Smooth muscle cell (in vitro differentiated cells): ENCODE measurements at regions not wholly inside any gene's neighbourhood (a gene's known extent, or its start where the extent isn't known, plus 50 kb on each side); places are given as distances from the start of the nearest gene placed in this dataset.
A peak's percentile ranks its signal among the peaks of the same experiment; 100 is the strongest.

ENCODE experiments used
- DNase-seq: peaks from one replicate; lab custom pipeline; 2025; ENCODE audit not compliant: unreplicated experiment; lab: John Stamatoyannopoulos, UW
- H2AFZ ChIP-seq: fragments of 200-600 bp; sonication (generic); 2 replicates; pipeline ENCODE4 v1.6.0; 2016; ENCODE audit warnings: antibody characterized with exemption, low read depth, mild to moderate bottlenecking
- H3F3A ChIP-seq: fragments of 200-600 bp; sonication (generic); 2 replicates; pipeline ENCODE4 v1.6.0; 2017; ENCODE audit warnings: antibody characterized with exemption, low read depth
- H3K27ac ChIP-seq: fragments of 200-600 bp; sonication (generic); 2 replicates; pipeline ENCODE4 v1.5.1; 2016; ENCODE audit warnings: low read depth, mild to moderate bottlenecking
- H3K27me3 ChIP-seq: fragments of 200-600 bp; sonication (generic); 2 replicates; pipeline ENCODE4 v1.6.1; 2016; ENCODE audit warnings: low read depth, mild to moderate bottlenecking
- H3K36me3 ChIP-seq: fragments of 200-600 bp; sonication (generic); 2 replicates; pipeline ENCODE4 v1.5.1; 2016; ENCODE audit warnings: low read depth
- H3K4me1 ChIP-seq: fragments of 200-600 bp; sonication (generic); 2 replicates; pipeline ENCODE4 v1.5.1; 2016; ENCODE audit warnings: low read depth
- H3K4me2 ChIP-seq: fragments of 200-600 bp; sonication (generic); 2 replicates; pipeline ENCODE4 v1.6.0; 2016; ENCODE audit warnings: mild to moderate bottlenecking
- H3K4me3 ChIP-seq: fragments of 200-600 bp; sonication (generic); 2 replicates; pipeline ENCODE4 v1.5.1; 2016; ENCODE audit warnings: mild to moderate bottlenecking
- H3K79me2 ChIP-seq: fragments of 200-600 bp; sonication (generic); 2 replicates; pipeline ENCODE4 v1.6.0; 2016; ENCODE audit warnings: low read depth, mild to moderate bottlenecking
- H3K9ac ChIP-seq: fragments of 200-600 bp; sonication (generic); 2 replicates; pipeline ENCODE4 v1.6.0; 2016; ENCODE audit warnings: low read depth
- H3K9me3 ChIP-seq: fragments of 200-600 bp; sonication (generic); replicated peaks from 2 replicates; pipeline ENCODE4 v1.5.1; 2016; ENCODE audit warnings: low read depth
- H4K20me1 ChIP-seq: fragments of 200-600 bp; sonication (generic); 2 replicates; pipeline ENCODE4 v1.6.0; 2016; ENCODE audit warnings: low read depth
- CTCF ChIP-seq: fragments of 200-600 bp; sonication (generic); IDR thresholded peaks from 2 replicates; pipeline ENCODE4 v1.5.1; 2017; ENCODE audit warnings: borderline replicate concordance, mild to moderate bottlenecking, antibody characterized with exemption; ENCODE audit not compliant: insufficient read depth, poor library complexity, severe bottlenecking
- WGBS: methylation state at CpG from one replicate; pipeline ENCODE4 v1.1.7; 2016; ENCODE audit warnings: low lambda C conversion rate; 5-methylcytosine and 5-hydroxymethylcytosine counted together

DNA sequence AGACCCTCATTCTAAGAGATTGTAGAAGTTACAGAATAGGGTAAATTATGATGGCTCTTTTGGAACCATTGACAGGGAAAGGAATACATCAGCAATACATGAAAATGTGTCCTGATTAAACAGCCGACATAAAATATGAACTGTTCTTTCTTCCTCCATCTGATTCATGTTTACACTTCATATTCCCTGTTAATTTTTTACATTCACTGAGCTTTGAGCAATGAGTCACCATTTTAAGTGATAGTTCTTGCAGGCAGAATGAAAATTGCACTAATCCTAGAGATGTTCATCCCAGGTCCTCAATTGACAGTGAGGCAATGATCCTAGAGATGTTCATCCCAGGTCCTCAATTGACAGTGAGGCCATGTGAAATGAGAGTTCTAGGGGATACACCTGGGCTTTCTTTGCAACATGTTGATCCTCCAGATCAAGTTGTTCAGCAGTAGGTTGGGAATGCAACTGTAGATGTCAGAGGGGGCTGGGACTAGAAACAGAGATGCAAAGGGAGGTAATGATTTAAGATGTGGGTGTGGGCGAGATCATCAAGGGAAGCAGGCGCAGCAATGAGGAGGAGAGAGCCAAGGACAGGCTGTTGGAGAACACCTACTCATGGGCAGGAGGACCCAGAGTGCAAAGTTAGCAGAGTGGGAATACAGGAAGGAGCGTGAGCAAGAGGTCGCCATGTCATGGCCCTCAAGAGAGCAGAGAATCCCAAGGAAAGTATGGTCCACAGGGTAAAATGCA is 138.7 kb downstream of the ZNF365 start:
- H3K9ac ChIP-seq: no peak overlapping the region
- no peaks in the 10 kb centered on the region for H3K27me3 ChIP-seq
- H4K20me1 ChIP-seq: no peaks in the 10 kb centered on the region
- H3K4me2 ChIP-seq: peak overlapping the region; percentile 17
- H2AFZ ChIP-seq: peak overlapping the region; percentile 1
- H3K27ac ChIP-seq: no peak overlapping the region
- 82% methylated on average over 5 of the region's 5 CpGs for WGBS
- DNase-seq: no peak
- H3K4me1 ChIP-seq: no peaks in the 10 kb centered on the region
- no peaks in the 10 kb centered on the region for H3F3A ChIP-seq
- TF ChIP-seq CTCF: no peak
- no peaks in the 10 kb centered on the region for H3K79me2 ChIP-seq
- no peak overlapping the region for H3K4me3 ChIP-seq
- no peaks in the 10 kb centered on the region for H3K36me3 ChIP-seq
- H3K9me3 ChIP-seq: no peaks in the 10 kb centered on the region

GRCh38 chr10:62514079-62514693 is 140.0 kb downstream of the ZNF365 start:
- no peak for TF ChIP-seq CTCF
- H3K27ac ChIP-seq: no peak overlapping the region
- no peak for DNase-seq
- H3F3A ChIP-seq: no peaks in the 10 kb centered on the region
- no peaks in the 10 kb centered on the region for H3K9me3 ChIP-seq
- H4K20me1 ChIP-seq: no peaks in the 10 kb centered on the region
- H3K4me1 ChIP-seq: no peaks in the 10 kb centered on the region
- no peaks in the 10 kb centered on the region for H3K36me3 ChIP-seq
- no peak overlapping the region for H2AFZ ChIP-seq
- WGBS: 71% methylated on average over 6 of the region's 6 CpGs
- no peaks in the 10 kb centered on the region for H3K79me2 ChIP-seq
- no peak overlapping the region for H3K4me2 ChIP-seq
- H3K4me3 ChIP-seq: no peak overlapping the region
- no peak overlapping the region for H3K9ac ChIP-seq
- no peaks in the 10 kb centered on the region for H3K27me3 ChIP-seq

- DNase-seq: no peak
- no peaks in the 10 kb centered on the region for H3K27me3 ChIP-seq
These were observed 143.1 kb downstream of the ZNF365 start for GRCh38 chr10:62517252-62517651.

More at GRCh38 chr10:62517252-62517651, 143.1 kb downstream of the ZNF365 start:
- no peaks in the 10 kb centered on the region for H3K36me3 ChIP-seq
- TF ChIP-seq CTCF: no peak
- H2AFZ ChIP-seq: no peak overlapping the region
- H3K4me2 ChIP-seq: no peak overlapping the region
- H3K9ac ChIP-seq: no peak overlapping the region
- H3K79me2 ChIP-seq: no peaks in the 10 kb centered on the region
- H3K9me3 ChIP-seq: no peaks in the 10 kb centered on the region
- no peak overlapping the region for H3K4me3 ChIP-seq
- H4K20me1 ChIP-seq: no peaks in the 10 kb centered on the region
- H3F3A ChIP-seq: no peaks in the 10 kb centered on the region
- H3K27ac ChIP-seq: no peak overlapping the region
- no peaks in the 10 kb centered on the region for H3K4me1 ChIP-seq
- 100% methylated on average over 2 of the region's 2 CpGs for WGBS
